Right hindlimb (tissue), 1 donor: ENCODE measurements at regions not wholly inside any gene's neighbourhood (a gene's known extent, or its start where the extent isn't known, plus 50 kb on each side); places are given as distances from the start of the nearest gene placed in this dataset.
"Not testable (repeated sequence)": the region's sequence is repeated elsewhere in the genome, so short reads cannot be mapped to it uniquely, and the experiment has no call there.

Source experiments
- DNase-seq: peaks from one replicate; pipeline ENCODE4 v3.0.0-alpha.2; 2018

- DNase-seq = no peak
Measured at GRCh38 chr7:45268013-45268412, 110.4 kb downstream of the RAMP3 start.

DNA sequence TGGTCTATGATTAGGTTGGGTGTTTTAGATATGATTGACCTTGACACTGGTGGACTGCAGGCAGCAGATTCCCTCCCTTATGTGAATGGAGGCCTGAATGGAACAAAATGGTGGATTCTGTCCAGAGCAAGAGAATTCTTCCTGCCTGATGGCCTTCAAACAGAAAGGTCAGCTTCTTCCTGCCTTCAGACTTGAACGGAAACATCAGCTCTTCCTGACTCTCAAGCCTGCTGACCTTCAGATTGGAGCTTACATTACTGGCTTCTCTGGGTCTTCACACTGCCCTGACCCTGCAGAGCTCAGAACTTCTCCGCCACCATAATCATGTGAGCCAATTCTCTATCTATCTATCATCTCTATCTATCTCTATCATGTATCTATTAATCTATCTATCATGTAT lies 111.6 kb downstream of the RAMP3 start:
- no peak for DNase-seq

DNA sequence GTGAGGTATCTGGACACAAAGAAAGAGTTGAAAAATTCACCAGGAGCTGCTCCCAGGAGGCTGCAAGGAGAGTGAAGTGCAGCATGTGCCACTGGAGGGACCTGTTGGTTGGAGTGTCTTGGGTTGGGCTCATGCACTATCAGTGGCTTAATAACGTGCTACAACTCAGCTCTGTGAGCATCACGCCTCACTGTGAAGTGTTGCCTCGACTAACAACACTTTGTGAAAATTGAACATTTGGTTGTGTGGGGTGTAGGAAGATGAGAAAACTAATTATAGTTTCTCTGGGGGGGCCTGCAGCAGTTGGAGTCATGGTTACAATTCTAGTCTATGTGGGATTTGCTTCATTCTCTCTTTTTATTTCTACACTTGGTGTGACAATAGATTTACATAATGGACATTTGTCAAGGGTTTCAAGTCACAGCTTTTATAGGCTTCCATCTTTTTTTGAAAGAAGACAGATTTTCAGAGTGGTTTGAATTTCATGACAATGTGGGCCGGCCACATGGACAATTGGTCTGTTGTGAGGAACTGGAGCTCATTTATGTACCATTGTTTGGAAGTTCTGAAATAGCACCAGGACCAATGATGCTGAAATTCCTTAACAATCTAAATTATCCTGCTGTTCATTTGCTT lies 121.3 kb downstream of the RAMP3 start:
- DNase-seq = no peak

DNA sequence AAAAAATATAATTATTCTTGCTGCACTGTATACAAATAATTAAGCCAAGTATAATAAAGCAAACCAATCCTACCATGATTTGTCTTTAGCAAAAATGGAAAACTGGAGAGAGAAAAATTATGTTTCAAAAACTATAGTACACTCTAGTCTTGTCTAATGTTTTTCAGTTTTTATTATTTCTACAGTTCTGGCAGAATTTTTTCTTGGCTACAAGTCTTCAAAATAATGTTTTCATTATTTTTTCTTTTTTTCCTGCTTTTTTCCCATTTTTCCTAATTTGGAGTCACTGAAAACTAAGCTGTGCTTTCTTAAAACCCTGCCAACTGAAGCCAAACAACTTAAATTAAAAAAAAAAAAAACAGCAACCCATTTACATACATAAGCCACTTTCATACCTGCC lies 132.0 kb downstream of the RAMP3 start:
- DNase-seq = not testable (repeated sequence)

DNA sequence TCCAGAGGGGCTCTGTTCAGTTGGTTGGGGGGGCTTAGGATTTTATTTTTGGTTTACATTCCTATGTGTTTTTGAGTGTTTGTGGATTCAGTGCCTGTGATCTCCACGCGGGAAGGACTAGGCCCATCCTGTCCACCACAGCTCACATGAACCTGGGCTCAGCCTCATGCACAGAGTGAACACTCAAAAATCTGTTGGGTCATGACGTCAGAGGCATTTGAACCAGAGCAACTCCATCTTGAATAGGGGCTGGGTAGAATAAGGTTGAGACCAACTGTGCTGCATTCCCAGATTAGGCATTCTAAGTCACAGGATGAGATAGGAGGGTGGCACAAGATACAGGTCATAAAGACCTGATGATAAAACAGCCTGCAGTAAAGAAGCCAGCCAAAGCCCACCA lies 133.3 kb downstream of the RAMP3 start:
- no peak for DNase-seq

GRCh38 chr7:45292481-45292880 lies 134.9 kb downstream of the RAMP3 start:
- DNase-seq = peak; percentile 38

GRCh38 chr7:45293295-45293942 lies 135.8 kb downstream of the RAMP3 start:
- no peak for DNase-seq

GRCh38 chr7:45294559-45294958 lies 137.0 kb downstream of the RAMP3 start:
- no peak for DNase-seq

DNA sequence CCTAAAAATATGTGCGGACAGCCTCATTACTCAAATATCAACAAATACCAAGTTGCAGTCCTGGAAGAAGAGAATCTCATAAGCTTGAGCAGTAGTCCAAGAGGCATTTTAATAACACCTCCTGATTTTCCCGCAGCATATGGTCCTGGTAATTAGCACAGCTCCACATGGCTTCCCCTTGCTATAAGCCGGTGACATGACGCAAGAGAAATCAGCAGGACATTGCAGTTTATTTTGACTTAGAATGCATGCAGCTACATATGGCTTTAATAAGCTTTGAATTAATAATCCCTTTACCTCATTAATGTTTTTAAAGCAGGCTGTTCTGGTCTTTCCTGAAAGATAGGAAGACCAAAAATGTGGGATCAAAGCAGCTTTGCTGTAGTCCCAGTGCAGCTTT lies 137.6 kb downstream of the RAMP3 start:
- DNase-seq = no peak

- DNase-seq = no peak
Measured at GRCh38 chr7:45296748-45297147, 139.2 kb downstream of the RAMP3 start.

GRCh38 chr7:45306752-45307305 lies 149.2 kb downstream of the RAMP3 start:
- DNase-seq = no peak

DNA sequence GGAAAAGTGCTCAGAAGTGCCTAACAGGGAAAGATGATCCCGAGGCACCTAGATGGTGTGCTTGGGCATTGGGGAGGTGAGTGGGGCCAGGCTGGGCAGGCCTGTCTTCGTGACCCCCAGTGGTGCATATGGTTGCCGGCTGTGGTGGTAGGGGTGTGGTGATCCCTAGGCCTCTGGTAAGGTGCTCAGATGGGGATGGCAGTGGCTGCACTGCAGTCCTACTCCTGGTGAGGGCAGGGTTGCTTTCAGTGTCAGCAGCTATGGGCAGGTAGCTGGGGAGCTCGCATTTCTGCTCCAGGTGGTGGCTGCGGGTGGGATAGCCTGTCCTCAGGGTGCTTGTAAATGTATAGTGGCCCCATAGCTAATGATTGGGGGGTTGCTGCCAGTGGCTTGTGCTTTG lies 154.0 kb downstream of the RAMP3 start:
- no peak for DNase-seq

GRCh38 chr7:45315512-45315911 lies 157.9 kb downstream of the RAMP3 start:
- DNase-seq = not testable (repeated sequence)

- no peak for DNase-seq
Measured at GRCh38 chr7:45324683-45325237, 167.2 kb downstream of the RAMP3 start.

- DNase-seq = no peak
Measured at GRCh38 chr7:45325378-45325777, 167.8 kb downstream of the RAMP3 start.

DNA sequence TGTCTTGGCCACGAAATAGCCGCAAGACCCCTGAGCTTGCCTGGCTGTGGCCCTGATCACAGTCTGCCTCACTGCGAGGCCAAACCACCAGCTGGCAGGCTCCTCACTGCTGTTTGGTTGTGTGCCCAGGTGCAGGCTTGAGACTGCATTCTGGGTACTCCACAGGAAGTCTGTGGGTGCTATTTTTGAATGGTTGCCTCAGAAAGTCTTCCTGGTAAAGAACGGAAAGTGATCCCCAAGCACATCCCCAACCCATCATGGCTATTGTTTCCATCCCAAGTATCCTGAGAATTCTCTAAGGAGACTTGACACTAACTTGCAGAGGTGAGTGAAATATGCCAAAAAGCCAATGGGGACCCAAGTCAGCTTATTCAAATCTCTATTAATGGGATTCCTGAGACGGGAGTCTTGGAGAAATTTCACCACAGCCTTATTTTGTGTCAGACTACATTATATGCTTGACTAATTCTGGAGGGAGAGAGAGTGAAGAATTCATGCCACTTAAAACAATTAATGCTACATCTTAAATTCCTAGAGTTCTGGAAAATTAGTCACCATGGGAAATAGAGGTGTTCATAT lies 170.9 kb downstream of the RAMP3 start:
- peak; percentile 50 for DNase-seq

- DNase-seq = no peak
Measured at GRCh38 chr7:45331563-45331962, 174.0 kb downstream of the RAMP3 start.

- DNase-seq = not testable (repeated sequence)
Measured at GRCh38 chr7:45335024-45335423, 177.4 kb downstream of the RAMP3 start.

DNA sequence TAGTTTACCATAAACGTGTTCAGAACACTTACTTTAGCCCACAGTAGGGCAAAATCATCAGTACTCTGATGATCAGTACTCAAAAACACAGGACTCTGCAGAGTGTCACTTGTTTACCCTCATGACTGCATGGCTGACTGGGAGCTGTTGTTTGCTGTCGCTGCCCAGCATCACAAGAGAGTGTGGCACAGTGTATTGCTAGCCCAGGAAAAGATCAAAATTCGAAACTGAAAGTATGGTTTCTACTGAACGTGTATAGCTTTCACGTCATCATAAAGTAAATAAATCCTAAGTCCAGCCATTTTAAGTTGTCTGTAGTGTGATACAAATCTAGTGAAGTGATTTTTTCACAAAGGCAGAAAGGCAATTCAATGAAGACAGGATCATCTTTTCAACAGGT lies 184.6 kb downstream of the RAMP3 start:
- DNase-seq = no peak

GRCh38 chr7:45343746-45344145 lies 186.2 kb downstream of the RAMP3 start:
- DNase-seq = no peak

DNA sequence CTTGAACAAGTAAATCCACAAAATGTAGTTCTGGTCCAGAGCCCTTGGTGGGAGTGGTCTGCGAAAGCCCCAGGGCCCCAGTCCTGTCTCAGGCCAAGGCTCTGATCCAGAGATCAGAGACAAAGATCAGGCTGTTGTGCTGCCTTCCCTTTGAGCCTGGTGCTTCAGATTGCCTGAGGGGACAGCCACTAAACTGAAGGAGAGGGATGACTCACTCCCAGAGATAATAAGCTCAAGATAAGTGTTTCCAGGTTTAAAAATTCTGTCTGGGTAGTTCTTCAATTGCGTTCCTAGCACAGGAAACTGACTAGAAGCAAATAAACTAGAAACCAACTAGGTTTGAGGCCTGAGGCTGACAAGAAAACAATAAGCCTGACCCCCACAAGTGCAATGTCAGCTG lies 190.2 kb downstream of the RAMP3 start:
- no peak for DNase-seq

DNA sequence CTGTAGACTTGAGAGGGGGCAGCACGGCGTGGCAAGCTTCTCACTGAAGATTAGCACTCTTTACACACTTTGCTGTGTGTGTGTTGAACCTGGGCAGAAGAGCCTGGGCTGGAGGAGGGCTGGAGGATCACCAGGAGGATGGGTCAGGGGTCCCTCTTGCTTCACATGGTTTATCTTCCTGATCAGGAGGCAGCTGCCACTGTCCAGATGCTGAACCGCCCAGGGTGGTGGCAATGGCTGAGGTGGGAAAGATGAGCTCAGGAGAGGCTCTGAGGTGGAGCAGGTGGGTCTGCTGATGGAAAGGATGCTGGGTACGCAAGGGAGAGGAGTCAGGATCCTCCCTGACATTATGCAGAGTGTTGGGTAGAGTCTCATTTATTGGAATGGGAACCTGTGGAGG lies 191.5 kb downstream of the RAMP3 start:
- DNase-seq = no peak

GRCh38 chr7:45350896-45351295 lies 193.3 kb downstream of the RAMP3 start:
- DNase-seq = no peak

- no peak for DNase-seq
Measured at GRCh38 chr7:45358287-45358686, 200.7 kb downstream of the RAMP3 start.
